HG03280 (cell line): ENCODE measurements at regions not wholly inside any gene's neighbourhood (a gene's known extent, or its start where the extent isn't known, plus 50 kb on each side); places are given as distances from the start of the nearest gene placed in this dataset.
"Not testable (repeated sequence)": the region's sequence is repeated elsewhere in the genome, so short reads cannot be mapped to it uniquely, and the experiment has no call there.

ENCODE experiments used
- ATAC-seq: cut with Tn5 transposase; IDR thresholded peaks from one replicate; pipeline ENCODE4 v1.9.1; 2021; ENCODE audit warnings: mild to moderate bottlenecking, moderate library complexity; ENCODE audit not compliant: unreplicated experiment

- ATAC-seq, result no peak
Observed at GRCh38 chr5:21071986-21072385, 1084.0 kb upstream of the CDH18 start.

- ATAC-seq, result no peak
Observed at GRCh38 chr5:21071421-21071820, 1083.4 kb upstream of the CDH18 start.

- no peak for ATAC-seq
Observed at GRCh38 chr5:21070858-21071257, 1082.9 kb upstream of the CDH18 start.

- no peak for ATAC-seq
Observed at GRCh38 chr5:21067724-21068123, 1079.7 kb upstream of the CDH18 start.

GRCh38 chr5:21063146-21063545, 1075.1 kb upstream of the CDH18 start:
- ATAC-seq, result no peak

- ATAC-seq, result peak; percentile 83
Observed at GRCh38 chr5:21058289-21058688, 1070.3 kb upstream of the CDH18 start.

- no peak for ATAC-seq
Observed at GRCh38 chr5:21051945-21052344, 1063.9 kb upstream of the CDH18 start.

- ATAC-seq, result no peak
Observed at GRCh38 chr5:21049901-21050300, 1061.9 kb upstream of the CDH18 start.

GRCh38 chr5:21030981-21031380, 1043.0 kb upstream of the CDH18 start:
- ATAC-seq, result no peak

GRCh38 chr5:21024966-21025365, 1037.0 kb upstream of the CDH18 start:
- ATAC-seq, result no peak

- no peak for ATAC-seq
Observed at GRCh38 chr5:21013237-21013636, 1025.2 kb upstream of the CDH18 start.

GRCh38 chr5:21007781-21008180, 1019.8 kb upstream of the CDH18 start:
- ATAC-seq, result no peak

- not testable (repeated sequence) for ATAC-seq
Observed at GRCh38 chr5:20988933-20989332, 1000.9 kb upstream of the CDH18 start.

- no peak for ATAC-seq
Observed at GRCh38 chr5:20985754-20986153, 997.8 kb upstream of the CDH18 start.

- ATAC-seq, result no peak
Observed at GRCh38 chr5:20974426-20974825, 986.4 kb upstream of the CDH18 start.

- ATAC-seq, result peak; percentile 89
Observed at GRCh38 chr5:20972419-20972925, 984.5 kb upstream of the CDH18 start.

GRCh38 chr5:20959347-20959746, 971.3 kb upstream of the CDH18 start:
- no peak for ATAC-seq

- no peak for ATAC-seq
Observed at GRCh38 chr5:20958641-20959040, 970.6 kb upstream of the CDH18 start.

GRCh38 chr5:20956134-20956533, 968.1 kb upstream of the CDH18 start:
- no peak for ATAC-seq

- ATAC-seq, result no peak
Observed at GRCh38 chr5:20949636-20950035, 961.6 kb upstream of the CDH18 start.

GRCh38 chr5:20943183-20943971, 955.4 kb upstream of the CDH18 start:
- ATAC-seq, result not testable (repeated sequence)

- ATAC-seq, result not testable (repeated sequence)
Observed at GRCh38 chr5:20942603-20943002, 954.6 kb upstream of the CDH18 start.

- ATAC-seq, result not testable (repeated sequence)
Observed at GRCh38 chr5:20940786-20941185, 952.8 kb upstream of the CDH18 start.
